Hepatic stellate cell (primary cell): ENCODE measurements at regions not wholly inside any gene's neighbourhood (a gene's known extent, or its start where the extent isn't known, plus 50 kb on each side); places are given as distances from the start of the nearest gene placed in this dataset.
"Not testable (repeated sequence)": the region's sequence is repeated elsewhere in the genome, so short reads cannot be mapped to it uniquely, and the experiment has no call there.

ENCODE experiments used
- DNase-seq: peaks from one replicate; pipeline ENCODE4 v3.0.0; 2011; ENCODE audit warnings: low spot score

DNA sequence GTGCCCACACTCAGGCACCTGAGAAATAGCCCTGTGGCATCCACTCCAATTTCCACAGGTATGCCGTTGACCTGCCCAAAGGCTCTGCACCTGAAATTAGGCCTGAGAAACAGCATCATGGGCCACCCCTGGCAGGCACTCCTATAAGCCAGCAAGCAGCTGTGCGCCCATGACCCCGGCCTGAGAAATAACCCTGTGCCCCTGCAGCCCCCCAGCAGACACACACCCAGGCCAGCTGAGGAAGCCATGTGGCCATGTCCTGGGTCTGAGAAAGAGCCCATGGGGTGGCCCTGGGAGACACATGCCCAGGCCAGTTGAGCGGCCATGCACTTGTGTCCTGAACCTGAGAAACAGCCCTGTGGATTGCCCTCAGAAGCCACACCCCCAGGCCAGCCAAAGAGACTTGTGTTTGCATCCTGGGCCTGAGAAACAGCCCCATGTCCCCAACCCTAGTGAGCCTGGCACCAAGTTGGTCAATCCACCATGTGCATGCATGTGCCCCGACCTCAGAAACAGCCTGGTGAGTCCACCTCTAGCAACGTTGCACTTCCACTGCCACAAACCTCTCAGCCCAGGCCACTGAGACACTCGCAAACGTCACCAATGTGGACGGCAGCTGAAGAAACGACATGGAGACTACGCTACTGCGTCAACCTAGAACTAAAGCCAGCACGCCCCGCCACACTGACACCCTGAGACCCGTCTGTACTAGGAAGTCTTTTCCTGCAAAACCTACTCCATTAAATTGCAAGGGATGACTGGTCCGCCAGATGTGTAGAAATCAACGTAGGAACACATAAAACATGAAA lies 411.9 kb downstream of the TMEM121 start:
- no peak for DNase-seq

DNA sequence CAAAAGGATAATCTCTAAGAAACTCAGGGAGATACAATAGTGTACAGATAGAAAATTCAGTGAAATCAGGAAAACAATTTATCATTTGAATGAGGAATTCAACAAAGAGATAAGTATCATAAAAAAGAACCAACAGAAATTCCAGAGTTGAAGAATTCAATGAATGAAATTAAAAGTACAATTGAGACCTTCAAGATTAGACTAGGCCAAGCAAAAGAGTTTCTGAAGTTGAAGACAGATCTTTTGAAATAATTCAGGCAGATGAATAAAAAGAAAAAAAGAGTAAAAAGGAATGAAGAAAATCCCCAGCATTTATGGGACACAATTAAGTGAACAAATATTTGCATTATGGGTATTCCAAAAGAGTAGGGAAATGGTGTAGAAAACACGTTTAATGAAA lies 412.6 kb downstream of the TMEM121 start:
- no peak for DNase-seq

DNA sequence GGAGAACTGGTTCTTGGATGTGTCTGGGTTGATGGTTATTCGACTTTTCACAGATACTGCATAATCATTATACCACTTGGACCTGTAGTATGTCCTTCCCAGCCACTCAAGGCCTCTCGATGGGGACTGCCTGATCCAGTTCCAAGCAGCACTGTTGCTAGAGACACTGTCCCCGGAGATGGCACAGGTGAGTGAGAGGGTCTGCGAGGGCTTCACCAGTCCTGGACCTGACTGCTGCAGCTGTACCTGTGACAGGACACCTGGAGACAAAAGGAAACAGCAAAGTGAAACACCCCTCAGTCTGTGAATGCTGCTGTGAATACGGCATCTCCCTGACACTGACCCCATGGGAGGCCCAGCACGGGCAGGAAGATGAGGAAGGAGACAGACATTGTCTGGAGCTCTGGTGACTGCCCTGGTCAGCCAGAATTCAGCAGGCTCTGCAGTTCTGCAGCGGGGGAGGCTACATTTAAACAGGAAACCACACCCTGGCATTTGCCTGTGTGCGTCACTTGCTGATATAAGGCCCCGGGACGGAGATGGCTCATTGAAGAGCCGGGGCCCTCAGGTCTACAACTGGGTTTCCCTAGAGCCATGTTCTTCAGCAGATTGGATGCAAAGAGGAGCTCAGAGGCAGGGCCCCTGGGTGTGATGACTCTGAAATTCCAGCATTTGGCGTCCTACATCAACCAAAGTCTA lies 413.6 kb downstream of the TMEM121 start:
- DNase-seq, result no peak

DNA sequence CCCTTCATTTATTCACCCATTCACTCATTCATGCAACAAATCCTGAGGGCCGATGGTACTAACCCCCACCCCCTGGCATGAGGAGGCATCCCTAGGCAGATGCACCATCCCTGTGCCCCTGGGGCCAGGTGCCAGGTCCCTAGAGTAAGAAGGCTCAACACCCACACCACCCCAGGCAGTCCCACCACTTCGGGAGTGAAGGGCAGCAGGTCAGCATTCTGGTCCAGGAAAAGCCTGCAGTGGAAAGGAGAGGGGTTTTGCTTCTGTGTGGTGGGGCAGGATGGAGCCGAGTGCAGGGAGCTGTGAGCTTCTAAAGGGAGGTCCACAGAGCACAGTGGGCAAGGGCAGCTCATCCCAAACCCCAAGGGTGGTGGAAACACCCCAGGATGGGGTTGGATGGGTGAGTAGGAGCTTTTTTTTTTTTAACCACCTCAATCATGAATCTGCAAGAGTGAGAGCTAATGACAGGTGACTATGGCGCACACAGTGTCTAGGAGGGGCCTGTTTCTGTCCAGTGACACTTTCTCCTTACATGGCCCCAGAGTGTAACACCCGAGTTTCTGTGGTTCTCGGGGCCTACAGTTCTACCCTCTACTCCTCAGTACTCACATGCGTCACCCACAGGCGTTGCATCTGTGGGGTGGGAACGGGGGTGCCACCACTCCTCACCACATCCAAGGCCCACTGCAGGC lies 414.3 kb downstream of the TMEM121 start:
- DNase-seq, result no peak

DNA sequence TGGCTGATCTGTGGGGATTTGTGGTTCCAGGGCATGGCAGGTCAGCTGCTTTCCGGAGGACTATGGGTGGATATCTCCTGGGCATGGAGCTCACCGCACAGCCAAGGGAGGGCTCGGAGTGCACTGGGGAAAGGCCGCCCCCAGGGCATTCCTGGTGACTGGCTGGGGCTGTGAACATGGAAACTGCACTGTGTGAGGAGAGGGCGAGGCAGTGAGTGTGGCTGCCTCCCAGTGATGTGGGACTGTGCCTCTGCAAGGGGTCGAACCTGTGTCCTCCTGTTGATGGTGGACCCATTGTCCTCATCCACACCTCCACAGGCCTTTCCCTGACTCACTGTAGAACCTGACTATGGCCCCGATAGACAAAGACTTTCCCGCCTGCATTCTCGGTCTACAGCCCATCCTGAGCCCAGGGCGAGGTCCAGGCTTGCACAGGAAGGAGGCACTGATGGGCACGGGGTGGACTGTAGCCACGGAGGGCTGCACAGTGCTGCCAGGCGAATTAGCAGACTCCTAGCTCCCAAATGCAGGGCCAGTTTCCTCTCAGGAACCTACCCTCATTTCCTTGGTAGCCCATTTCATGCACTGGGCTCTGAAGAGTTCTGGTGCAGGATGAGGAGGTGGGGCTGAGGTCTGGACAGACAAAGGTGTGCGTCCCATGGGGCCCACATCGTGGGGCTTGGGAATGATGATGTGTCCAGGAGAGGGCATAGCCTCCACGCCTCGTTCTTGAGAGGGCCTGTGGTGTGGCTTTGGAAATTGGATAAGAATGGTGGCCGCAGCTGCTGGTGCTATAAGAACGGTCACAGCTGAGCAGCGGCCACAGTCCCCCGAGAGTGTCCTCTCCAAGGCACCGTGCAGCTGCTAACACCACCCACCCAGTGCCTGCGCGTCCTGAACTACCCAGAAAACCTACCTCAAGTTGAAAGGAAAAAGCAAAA lies 415.1 kb downstream of the TMEM121 start:
- DNase-seq, result no peak

DNA sequence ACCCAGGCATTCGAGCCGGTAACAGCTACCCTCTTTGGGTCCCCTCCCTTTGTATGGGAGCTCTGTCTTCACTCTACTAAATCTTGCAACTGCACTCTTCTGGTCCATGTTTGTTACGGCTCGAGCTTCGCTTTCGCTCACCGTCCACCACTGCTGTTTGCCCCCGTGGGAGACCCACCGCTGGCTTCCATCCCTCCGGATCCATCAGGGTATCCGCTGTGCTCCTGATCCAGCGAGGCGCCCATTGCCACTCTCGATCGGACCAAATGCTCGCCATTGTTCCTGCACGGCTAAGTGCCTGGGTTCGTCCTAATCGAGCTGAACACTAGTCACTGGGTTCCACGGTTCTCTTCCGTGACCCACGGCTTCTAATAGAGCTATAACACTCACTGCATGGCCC lies 416.3 kb downstream of the TMEM121 start:
- DNase-seq, result not testable (repeated sequence)

DNA sequence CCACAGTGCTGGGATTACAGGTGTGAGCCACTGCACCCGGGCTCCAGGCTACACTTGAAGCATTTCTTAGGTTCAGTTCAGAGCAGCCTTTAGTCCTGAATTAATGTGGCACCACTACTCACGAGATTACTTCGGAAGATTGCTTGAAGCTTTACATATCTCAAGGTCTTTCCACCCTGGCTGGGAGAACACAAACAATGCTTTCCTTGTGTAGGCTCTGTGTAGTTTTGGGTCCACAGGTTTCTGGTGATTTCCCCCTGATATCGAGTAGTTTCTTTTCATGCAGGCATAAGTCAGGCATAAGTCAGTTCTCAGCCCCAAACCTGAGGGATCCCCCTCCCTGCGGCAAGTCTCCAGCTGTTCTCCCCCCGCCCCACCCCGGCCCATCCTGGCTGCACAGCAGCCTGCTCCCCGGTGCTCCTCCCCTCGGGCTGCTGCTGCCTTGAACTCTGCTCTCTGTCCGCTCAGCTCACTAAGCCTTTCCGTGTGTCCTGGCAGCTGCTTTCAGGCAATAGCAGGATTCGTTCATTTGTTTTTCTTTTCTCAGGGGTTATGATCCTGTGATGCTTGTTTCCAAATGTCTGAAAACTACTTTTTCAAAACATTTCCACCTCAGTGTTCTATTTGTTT lies 417.7 kb downstream of the TMEM121 start:
- DNase-seq, result no peak

DNA sequence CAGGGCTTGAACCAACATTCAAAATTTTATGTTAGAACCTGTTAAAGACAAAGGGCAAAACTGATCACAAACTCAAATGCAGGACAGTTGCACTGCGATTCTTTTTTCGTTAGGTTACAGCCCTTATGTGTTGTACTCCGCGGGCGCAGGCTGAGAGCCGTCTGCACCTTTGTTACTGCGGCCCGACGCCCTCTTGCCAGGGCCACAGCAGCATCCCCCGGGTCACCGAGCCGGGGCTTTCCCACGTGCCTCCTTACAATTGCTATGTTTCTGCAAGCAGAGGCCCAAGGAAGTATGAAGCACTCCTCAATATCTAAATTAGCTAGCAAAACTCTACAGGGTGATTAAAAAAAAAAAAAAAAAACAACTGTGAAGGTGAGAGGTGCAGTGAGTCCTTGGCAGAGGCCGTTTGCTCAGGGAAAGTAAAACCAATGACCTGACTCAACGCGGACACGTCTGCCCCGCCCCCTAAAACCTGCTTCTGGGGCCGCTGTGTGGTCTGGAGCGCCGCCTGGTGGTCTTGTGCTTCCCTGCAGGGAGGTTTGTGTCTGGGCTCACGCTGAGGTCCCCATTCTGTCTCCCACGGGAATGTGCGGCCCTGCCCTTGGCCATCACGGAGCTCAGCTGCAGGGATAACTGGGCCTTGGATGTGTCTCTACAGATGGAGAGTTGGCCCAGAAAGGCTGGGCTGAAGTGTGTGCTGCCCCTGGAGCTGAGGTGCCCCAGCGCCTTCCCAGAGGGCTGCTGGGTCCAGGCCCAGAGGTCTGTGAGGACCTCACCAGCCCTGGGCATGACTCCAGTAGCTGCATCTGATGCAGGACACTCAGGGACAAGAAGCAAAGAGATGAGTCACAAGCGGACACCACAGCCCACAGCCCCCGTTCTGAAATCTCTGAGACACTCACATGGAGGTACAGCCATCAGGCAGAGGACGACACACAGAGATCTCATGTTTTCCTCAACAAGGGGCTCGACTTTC lies 418.5 kb downstream of the TMEM121 start:
- no peak for DNase-seq

DNA sequence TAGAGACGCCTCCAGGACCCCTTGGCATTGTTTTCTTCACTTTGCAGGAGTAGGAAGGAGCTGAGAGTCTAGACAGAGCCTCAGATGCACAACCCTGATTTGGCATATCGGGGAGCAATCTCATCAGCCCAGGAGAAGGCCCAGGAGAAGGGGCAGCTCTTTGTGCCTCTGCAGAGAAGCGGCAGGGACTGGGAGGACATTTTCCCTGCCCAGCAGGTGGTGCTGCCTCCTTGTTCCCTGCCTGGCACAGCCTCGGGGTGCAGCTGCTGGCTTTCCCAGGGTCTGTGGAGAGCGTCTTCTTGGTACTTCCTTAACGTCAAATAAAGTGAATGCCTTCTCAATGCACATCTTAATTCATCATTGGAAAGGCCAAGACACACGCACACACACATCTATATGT lies 419.5 kb downstream of the TMEM121 start:
- no peak for DNase-seq

DNA sequence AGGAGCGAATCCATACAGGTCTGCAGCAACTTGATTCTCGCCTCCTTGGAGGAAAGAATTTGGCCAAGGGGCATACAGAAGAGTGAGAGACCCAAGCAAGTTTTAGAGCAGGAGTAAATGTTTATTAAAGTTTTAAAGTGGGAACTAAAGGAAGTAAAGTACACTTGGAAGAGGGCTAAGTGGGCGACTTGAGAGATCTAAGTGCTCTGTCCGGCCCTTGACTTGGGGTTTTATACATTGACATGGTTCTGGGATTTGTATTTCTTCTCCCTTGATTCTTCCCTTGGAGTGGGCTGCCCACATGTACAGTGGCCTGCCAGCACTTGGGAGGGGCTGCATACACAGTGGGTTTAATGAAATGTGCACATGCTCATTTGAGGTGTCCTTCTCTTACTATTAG lies 421.2 kb downstream of the TMEM121 start:
- DNase-seq, result no peak

DNA sequence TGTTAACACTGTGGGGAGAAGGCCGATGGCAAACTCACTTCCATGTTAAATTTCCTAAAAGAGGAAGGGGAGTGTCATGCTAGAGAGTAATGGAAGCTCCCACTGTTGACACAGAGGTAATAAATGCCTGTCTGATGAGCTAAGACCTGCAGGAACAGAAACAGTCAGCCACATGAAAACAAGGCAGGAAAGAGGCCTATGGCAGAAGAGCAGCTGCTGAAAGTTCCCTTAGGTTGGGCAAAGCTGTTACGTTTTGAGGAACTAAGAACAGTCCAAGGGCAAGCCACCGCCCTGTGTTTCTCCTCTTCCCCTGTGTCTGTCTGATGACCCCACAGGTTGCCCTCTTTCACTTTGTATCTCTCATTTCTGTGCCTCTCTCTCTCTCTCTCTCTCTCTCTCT lies 422.6 kb downstream of the TMEM121 start:
- not testable (repeated sequence) for DNase-seq

DNA sequence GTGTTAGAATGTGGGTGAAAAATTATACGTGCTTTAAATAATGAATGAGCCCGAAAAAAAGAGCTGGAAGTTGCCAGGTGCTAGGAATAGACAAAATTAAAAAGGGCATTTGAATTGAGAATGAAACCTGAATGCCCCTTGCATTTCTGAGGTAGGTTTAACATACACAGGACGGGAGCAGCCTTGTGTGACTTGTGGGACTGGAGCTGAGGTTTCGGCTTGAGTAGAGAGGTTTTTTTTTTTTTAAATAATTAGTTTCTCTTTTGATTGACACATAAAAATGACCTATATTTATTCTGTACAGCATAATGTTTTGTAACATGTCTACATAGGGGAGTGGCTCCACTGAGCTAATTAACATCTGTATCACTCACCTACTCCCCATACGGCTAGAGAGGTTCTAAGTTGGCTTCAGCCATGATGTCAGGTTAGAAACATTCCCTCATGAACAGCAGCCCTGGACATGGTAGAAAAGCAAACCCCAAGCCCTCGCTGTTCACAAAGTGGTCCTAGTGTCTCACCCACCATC lies 424.0 kb downstream of the TMEM121 start:
- DNase-seq, result not testable (repeated sequence)

DNA sequence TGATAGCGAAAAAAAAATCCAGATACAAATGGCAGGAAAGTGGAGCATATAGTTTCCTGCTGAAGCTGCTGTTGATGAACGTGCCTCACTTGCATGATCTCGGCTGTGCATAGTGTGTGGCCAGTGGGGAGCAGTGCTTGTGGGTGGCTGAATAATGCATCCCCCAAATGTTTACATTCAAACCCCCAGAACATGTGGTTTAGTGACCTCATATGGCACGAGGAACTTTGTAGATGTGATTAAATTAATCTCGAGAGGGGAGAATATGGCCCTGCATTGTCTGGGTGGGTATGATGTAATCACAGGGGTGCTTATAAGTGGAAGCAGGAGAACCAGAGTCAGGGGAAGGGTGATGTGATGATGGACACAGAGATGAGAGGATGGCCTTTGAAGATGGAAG lies 425.0 kb downstream of the TMEM121 start:
- DNase-seq, result no peak

DNA sequence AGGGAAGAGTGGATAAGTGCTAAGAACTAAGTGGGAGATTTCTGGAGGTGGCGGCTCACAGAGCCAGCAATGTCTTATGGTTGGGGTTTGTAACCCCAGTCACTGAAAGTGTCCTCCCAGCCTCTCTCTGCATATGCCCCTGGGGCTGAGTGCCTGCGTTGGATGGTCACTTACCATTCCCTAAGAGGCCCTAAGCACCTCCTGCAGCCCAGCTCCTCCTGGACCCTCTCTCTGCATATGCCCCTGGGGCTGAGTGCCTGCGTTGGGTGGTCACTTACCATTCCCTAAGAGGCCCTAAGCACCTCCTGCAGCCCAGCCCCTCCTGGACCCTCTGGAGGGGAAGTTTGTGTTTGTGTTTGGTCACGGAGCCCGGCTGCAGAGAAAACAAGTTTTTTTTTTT lies 425.8 kb downstream of the TMEM121 start:
- no peak for DNase-seq

DNA sequence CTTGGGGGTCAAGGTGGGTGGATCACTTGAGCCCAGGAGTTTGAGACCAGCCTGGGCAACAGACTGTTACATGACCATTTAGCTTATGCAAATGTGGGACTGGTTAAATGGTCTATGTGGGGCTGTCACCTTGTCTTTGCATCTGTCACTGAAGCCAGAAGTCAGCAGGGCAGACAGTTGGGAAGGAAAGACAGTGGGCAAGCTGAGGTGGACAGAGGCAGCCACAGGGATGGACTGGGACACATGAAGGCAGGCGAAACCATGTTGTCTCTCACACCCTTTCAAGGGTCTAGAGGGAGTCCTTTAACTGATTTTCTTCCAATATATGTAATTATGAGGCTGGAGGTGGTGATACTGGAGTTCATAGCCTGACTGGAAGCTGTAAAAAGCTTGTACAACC lies 426.4 kb downstream of the TMEM121 start:
- DNase-seq, result no peak

DNA sequence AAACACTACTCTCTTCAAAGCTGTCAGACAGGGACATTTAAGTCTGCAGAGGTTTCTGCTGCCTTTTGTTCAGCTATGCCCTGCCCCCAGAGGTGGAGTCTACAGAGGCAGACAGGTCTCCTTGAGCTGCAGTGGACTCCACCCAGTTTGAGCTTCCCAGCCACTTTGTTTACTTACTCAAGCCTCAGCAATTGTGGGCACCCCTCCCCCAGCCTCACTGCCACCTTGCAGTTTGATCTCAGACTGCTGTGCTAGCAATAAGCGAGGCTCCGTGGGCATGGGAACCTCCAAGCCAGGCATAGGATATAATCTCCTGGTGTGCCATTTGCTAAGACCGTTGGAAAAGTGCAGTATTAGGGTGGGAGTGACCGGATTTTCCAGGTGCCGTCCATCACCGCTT lies 435.2 kb downstream of the TMEM121 start:
- DNase-seq, result not testable (repeated sequence)

DNA sequence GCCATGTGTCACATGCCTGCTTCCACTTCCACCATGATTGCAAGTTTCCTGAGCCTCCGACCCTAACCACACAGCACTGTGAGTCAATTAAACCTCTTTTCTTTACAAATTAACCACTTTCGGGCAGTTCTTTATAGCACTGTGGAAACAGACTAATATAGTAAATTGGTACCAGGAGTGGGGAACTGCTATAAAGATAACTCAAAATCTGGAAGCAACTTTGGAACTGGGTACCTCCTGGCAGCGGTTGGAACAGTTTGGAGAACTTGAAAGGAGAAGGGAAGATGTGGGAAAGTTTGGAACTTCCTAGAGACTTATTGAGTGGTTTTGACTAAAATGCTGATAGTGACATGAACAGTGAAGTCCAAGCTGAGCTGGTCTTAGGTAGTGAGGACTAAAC lies 436.1 kb downstream of the TMEM121 start:
- DNase-seq, result no peak

DNA sequence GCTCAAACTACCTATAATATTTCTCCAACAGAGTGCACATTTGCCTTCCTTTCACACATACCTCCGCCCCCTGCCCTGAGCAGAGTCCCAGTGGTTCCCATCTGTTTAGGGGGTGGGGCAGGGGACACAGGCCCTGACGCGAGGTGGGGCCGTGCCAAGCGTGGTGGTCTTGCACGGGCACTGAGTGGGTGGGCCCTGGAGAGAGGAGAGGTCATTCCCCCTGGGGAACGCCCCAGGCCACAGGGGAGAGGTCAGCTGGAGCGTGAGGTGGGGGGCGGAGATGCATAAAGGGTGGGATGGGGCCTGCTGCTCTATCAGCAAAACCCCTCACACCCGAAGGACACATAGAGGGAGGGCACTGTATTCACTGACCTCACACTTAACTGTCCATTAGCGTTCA lies 441.9 kb downstream of the TMEM121 start:
- DNase-seq, result no peak

DNA sequence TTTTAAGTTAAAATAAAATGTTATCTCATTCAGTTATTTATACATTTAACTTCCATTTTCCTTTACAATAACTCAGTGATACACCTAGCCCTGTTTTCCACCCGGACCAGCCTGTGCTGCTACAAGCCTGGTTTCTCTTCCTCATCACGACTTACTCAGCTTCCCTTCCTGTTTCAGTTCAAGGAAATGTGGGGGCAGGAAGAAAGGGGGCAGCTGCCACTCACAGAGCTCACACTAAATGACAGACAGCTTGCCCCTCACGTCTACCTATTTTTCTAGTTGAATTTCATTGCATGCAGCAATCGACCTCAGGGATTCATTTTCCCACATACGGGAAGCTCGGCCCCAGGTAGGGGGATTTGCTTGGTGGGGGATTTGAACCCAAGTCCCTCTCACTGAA lies 442.6 kb downstream of the TMEM121 start:
- not testable (repeated sequence) for DNase-seq

DNA sequence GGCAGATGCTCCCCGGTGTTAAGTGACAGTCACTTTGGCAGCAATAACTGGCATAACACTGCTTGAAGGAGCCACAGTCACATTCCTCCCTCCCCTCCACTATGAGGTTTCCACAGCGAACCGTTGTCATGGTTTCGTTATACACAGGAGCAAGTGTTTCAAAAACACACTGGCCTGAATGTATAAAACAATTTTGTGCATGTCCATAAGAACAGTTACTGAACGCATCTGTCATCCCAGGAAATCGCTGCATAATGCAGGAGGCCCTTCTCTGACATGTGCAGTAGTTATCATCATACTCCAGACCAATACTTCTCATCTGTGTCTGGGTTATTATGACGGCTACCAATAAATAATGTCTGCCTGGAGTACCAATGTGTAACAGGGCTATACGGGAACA lies 444.4 kb downstream of the TMEM121 start:
- DNase-seq, result not testable (repeated sequence)
